ENCODE measurements at regions not wholly inside any gene's neighbourhood (a gene's known extent, or its start where the extent isn't known, plus 50 kb on each side); places are given as distances from the start of the nearest gene placed in this dataset.

GRCh38 chr13:78485803-78486202 is 117.5 kb downstream of the POU4F1 start:
- H3K4me3 ChIP-seq (replicated peaks in 1 of 4; ENCODE audit: control extremely low read depth in 1 of 4, insufficient read depth in 1 of 4, low read depth in 3 of 4, low read length in 4 of 4), result no peak overlapping the region
- H3K4me1 ChIP-seq (ENCODE audit: control insufficient read depth, extremely low read depth, insufficient read depth, low read length), result no peaks in the 10 kb centered on the region
- no peaks in the 10 kb centered on the region for H3K9me3 ChIP-seq (ENCODE audit: control insufficient read depth, insufficient read depth, low read depth, low read length)
- H3K4me2 ChIP-seq (ENCODE audit: extremely low read depth, insufficient read depth, low read length), result no peak overlapping the region
- H3K79me2 ChIP-seq (ENCODE audit: control insufficient read depth, insufficient read depth, low read length), result no peaks in the 10 kb centered on the region
- no peak for DNase-seq (ENCODE audit: low read depth in 2 of 2)
- TF ChIP-seq EZH2 (IDR thresholded peaks at IDR 0.05; ENCODE audit: low read length, missing control alignments), result no peak
- no peak for TF ChIP-seq CTCF (conservative IDR thresholded peaks at IDR 0.05 in 1 of 2, IDR thresholded peaks at IDR 0.05 in 1 of 2; ENCODE audit: low read depth in 1 of 2, low read length in 2 of 2)
- H3K27ac ChIP-seq (ENCODE audit: insufficient read depth, low read length), result no peak overlapping the region
- H2AFZ ChIP-seq (ENCODE audit: low read length), result no peak overlapping the region
- H3K27me3 ChIP-seq (ENCODE audit: control insufficient read depth, insufficient read depth, low read length), result no peaks in the 10 kb centered on the region
- H4K20me1 ChIP-seq (ENCODE audit: control insufficient read depth, extremely low read depth, insufficient read depth, low read length), result no peaks in the 10 kb centered on the region
- no peak overlapping the region for H3K9ac ChIP-seq (ENCODE audit: insufficient read depth, low read length)
- no peaks in the 10 kb centered on the region for H3K36me3 ChIP-seq (ENCODE audit: control insufficient read depth, insufficient read depth, low read length)

GRCh38 chr13:78478183-78478582 is 125.2 kb downstream of the POU4F1 start:
- Histone ChIP-seq H2AFZ (ENCODE audit: low read length) (no peak overlapping the region), H3K4me1 (ENCODE audit: control insufficient read depth, extremely low read depth, insufficient read depth, low read length) (no peaks in the 10 kb centered on the region), H4K20me1 (ENCODE audit: control insufficient read depth, extremely low read depth, insufficient read depth, low read length) (no peaks in the 10 kb centered on the region), H3K79me2 (ENCODE audit: control insufficient read depth, insufficient read depth, low read length) (no peaks in the 10 kb centered on the region), H3K9ac (ENCODE audit: insufficient read depth, low read length) (no peak overlapping the region), H3K9me3 (ENCODE audit: control insufficient read depth, insufficient read depth, low read depth, low read length) (no peaks in the 10 kb centered on the region), H3K4me3 (replicated peaks in 1 of 4; ENCODE audit: control extremely low read depth in 1 of 4, insufficient read depth in 1 of 4, low read depth in 3 of 4, low read length in 4 of 4) (no peak overlapping the region), H3K27me3 (ENCODE audit: control insufficient read depth, insufficient read depth, low read length) (no peaks in the 10 kb centered on the region), H3K4me2 (ENCODE audit: extremely low read depth, insufficient read depth, low read length) (no peak overlapping the region), H3K27ac (ENCODE audit: insufficient read depth, low read length) (no peak overlapping the region), H3K36me3 (ENCODE audit: control insufficient read depth, insufficient read depth, low read length) (no peaks in the 10 kb centered on the region)
- TF ChIP-seq CTCF (conservative IDR thresholded peaks at IDR 0.05 in 1 of 2, IDR thresholded peaks at IDR 0.05 in 1 of 2; ENCODE audit: low read depth in 1 of 2, low read length in 2 of 2) (no peak), EZH2 (IDR thresholded peaks at IDR 0.05; ENCODE audit: low read length, missing control alignments) (no peak)
- DNase-seq (ENCODE audit: low read depth in 2 of 2), result no peak

- Histone ChIP-seq H3K4me3 (replicated peaks in 1 of 4; ENCODE audit: control extremely low read depth in 1 of 4, insufficient read depth in 1 of 4, low read depth in 3 of 4, low read length in 4 of 4) (no peak overlapping the region), H2AFZ (ENCODE audit: low read length) (no peak overlapping the region), H3K4me1 (ENCODE audit: control insufficient read depth, extremely low read depth, insufficient read depth, low read length) (no peaks in the 10 kb centered on the region), H3K27ac (ENCODE audit: insufficient read depth, low read length) (no peak overlapping the region), H3K9ac (ENCODE audit: insufficient read depth, low read length) (no peak overlapping the region), H3K27me3 (ENCODE audit: control insufficient read depth, insufficient read depth, low read length) (no peaks in the 10 kb centered on the region), H3K4me2 (ENCODE audit: extremely low read depth, insufficient read depth, low read length) (no peak overlapping the region), H3K79me2 (ENCODE audit: control insufficient read depth, insufficient read depth, low read length) (no peaks in the 10 kb centered on the region), H3K9me3 (ENCODE audit: control insufficient read depth, insufficient read depth, low read depth, low read length) (no peaks in the 10 kb centered on the region), H4K20me1 (ENCODE audit: control insufficient read depth, extremely low read depth, insufficient read depth, low read length) (no peaks in the 10 kb centered on the region), H3K36me3 (ENCODE audit: control insufficient read depth, insufficient read depth, low read length) (no peaks in the 10 kb centered on the region)
- no peak for DNase-seq (ENCODE audit: low read depth in 2 of 2)
- no peak for TF ChIP-seq EZH2 (IDR thresholded peaks at IDR 0.05; ENCODE audit: low read length, missing control alignments)
Observed at GRCh38 chr13:78476910-78477309, 126.4 kb downstream of the POU4F1 start.

Data from fibroblast of lung (primary cell).